SKM-1 (cell line): ENCODE measurements at regions not wholly inside any gene's neighbourhood (a gene's known extent, or its start where the extent isn't known, plus 50 kb on each side); places are given as distances from the start of the nearest gene placed in this dataset.

Source experiments
- DNase-seq: peaks from one replicate; lab custom pipeline; 2025; ENCODE audit not compliant: unreplicated experiment; lab: John Stamatoyannopoulos, UW

- no peak for DNase-seq
These were observed 999.2 kb downstream of the ADGRL3 start for GRCh38 chr4:62199291-62199810.

GRCh38 chr4:62196338-62196737 lies 996.2 kb downstream of the ADGRL3 start:
- no peak for DNase-seq

- no peak for DNase-seq
These were observed 994.2 kb downstream of the ADGRL3 start for GRCh38 chr4:62194342-62194741.

- DNase-seq, result no peak
These were observed 993.6 kb downstream of the ADGRL3 start for GRCh38 chr4:62193761-62194160.

- DNase-seq, result no peak
These were observed 991.5 kb downstream of the ADGRL3 start for GRCh38 chr4:62191451-62192240.

- DNase-seq, result no peak
These were observed 970.1 kb downstream of the ADGRL3 start for GRCh38 chr4:62170235-62170634.

- no peak for DNase-seq
These were observed 968.6 kb downstream of the ADGRL3 start for GRCh38 chr4:62168681-62169080.

GRCh38 chr4:62162606-62163005 lies 962.5 kb downstream of the ADGRL3 start:
- no peak for DNase-seq

- DNase-seq, result no peak
These were observed 961.3 kb downstream of the ADGRL3 start for GRCh38 chr4:62161446-62161845.

GRCh38 chr4:62159876-62160275 lies 959.8 kb downstream of the ADGRL3 start:
- no peak for DNase-seq

GRCh38 chr4:62159306-62159705 lies 959.2 kb downstream of the ADGRL3 start:
- no peak for DNase-seq

- DNase-seq, result no peak
These were observed 956.1 kb downstream of the ADGRL3 start for GRCh38 chr4:62156205-62156604.

GRCh38 chr4:62145276-62145675 lies 945.1 kb downstream of the ADGRL3 start:
- no peak for DNase-seq

- DNase-seq, result no peak
These were observed 944.3 kb downstream of the ADGRL3 start for GRCh38 chr4:62144431-62144830.

GRCh38 chr4:62135565-62136156 lies 935.5 kb downstream of the ADGRL3 start:
- DNase-seq, result no peak

GRCh38 chr4:62133977-62134376 lies 933.9 kb downstream of the ADGRL3 start:
- DNase-seq, result no peak

- DNase-seq, result no peak
These were observed 933.2 kb downstream of the ADGRL3 start for GRCh38 chr4:62133101-62133897.

- no peak for DNase-seq
These were observed 930.9 kb downstream of the ADGRL3 start for GRCh38 chr4:62131049-62131448.

- no peak for DNase-seq
These were observed 930.5 kb downstream of the ADGRL3 start for GRCh38 chr4:62130637-62131036.

- no peak for DNase-seq
These were observed 930.1 kb downstream of the ADGRL3 start for GRCh38 chr4:62130230-62130629.
